Liver (tissue), 8 donors: ENCODE measurements at regions not wholly inside any gene's neighbourhood (a gene's known extent, or its start where the extent isn't known, plus 50 kb on each side); places are given as distances from the start of the nearest gene placed in this dataset.

Experiments
- DNase-seq: peaks from one replicate; pipeline ENCODE4 v3.0.0-alpha.2; 2017; ENCODE audit warnings: low spot score
- H3K27ac ChIP-seq, 2 donors: one replicate each; pipeline ENCODE4 v1.7.0; 2013; ENCODE audit warnings: inconsistent platforms in 2 of 2, low read length in 2 of 2, control low read depth in 1 of 2, low read depth in 1 of 2, mild to moderate bottlenecking in 1 of 2
- H3K27me3 ChIP-seq, 4 donors: one replicate each; pipeline versions ENCODE4 v1.6.1 to v1.7.0; 2013; ENCODE audit warnings: low read length in 3 of 4, inconsistent platforms in 1 of 4, mild to moderate bottlenecking in 1 of 4, moderate library complexity in 1 of 4; ENCODE audit not compliant: control insufficient read depth in 4 of 4, insufficient read depth in 4 of 4
- H3K36me3 ChIP-seq, 4 donors: one replicate each; pipeline versions ENCODE4 v1.6.1 to v1.7.0; 2013; ENCODE audit warnings: low read length in 3 of 4, mild to moderate bottlenecking in 3 of 4, low read depth in 1 of 4, moderate library complexity in 1 of 4; ENCODE audit not compliant: control insufficient read depth in 4 of 4, insufficient read depth in 3 of 4
- H3K4me1 ChIP-seq, 4 donors: one replicate each; pipeline versions ENCODE4 v1.6.1 to v1.7.0; 2013; ENCODE audit warnings: low read length in 3 of 4, mild to moderate bottlenecking in 3 of 4, moderate library complexity in 1 of 4; ENCODE audit not compliant: control insufficient read depth in 4 of 4, insufficient read depth in 4 of 4
- H3K4me3 ChIP-seq, 3 donors: one replicate each; pipeline versions ENCODE4 v1.6.1 to v1.7.0; 2013; ENCODE audit warnings: low read length in 3 of 3, control low read depth in 1 of 3, low read depth in 1 of 3, mild to moderate bottlenecking in 1 of 3
- H3K9ac ChIP-seq, 2 donors: one replicate each; pipeline ENCODE4 v1.7.0; 2013; ENCODE audit warnings: low read length in 2 of 2, mild to moderate bottlenecking in 2 of 2, moderate library complexity in 2 of 2, control low read depth in 1 of 2, low read depth in 1 of 2
- H3K9me3 ChIP-seq, 4 donors: one replicate each; pipeline versions ENCODE4 v1.6.1 to v1.7.0; 2013; ENCODE audit warnings: low read length in 3 of 4; ENCODE audit not compliant: control insufficient read depth in 4 of 4
- FOXA1 ChIP-seq: IDR thresholded peaks from 2 replicates; pipeline ENCODE4 v1.6.1; 2016; ENCODE audit warnings: antibody characterized with exemption
- FOXA2 ChIP-seq: IDR thresholded peaks from 2 replicates; pipeline ENCODE4 v1.6.1; 2016; ENCODE audit warnings: antibody characterized with exemption
- GABPA ChIP-seq, 2 donors: IDR thresholded peaks in 1 of 2; conservative IDR thresholded peaks in 1 of 2; 2 replicates each; pipeline ENCODE4 v1.6.1; 2016; ENCODE audit warnings: antibody characterized with exemption in 2 of 2, mild to moderate bottlenecking in 1 of 2, moderate library complexity in 1 of 2
- HNF4A ChIP-seq, 2 donors: conservative IDR thresholded peaks; 2 replicates each; pipeline ENCODE4 v1.6.1; 2016; ENCODE audit warnings: antibody characterized with exemption in 2 of 2, mild to moderate bottlenecking in 2 of 2
- HNF4G ChIP-seq: IDR thresholded peaks from 2 replicates; pipeline ENCODE4 v1.6.1; 2016; ENCODE audit warnings: antibody characterized with exemption
- JUND ChIP-seq, 2 donors: IDR thresholded peaks; 2 replicates each; pipeline ENCODE4 v1.6.1; 2016; ENCODE audit warnings: antibody characterized with exemption in 2 of 2
- NR2F2 ChIP-seq: IDR thresholded peaks from 2 replicates; pipeline ENCODE4 v1.6.1; 2016; ENCODE audit warnings: antibody characterized with exemption
- RXRA ChIP-seq, 2 donors: IDR thresholded peaks; 2 replicates each; pipeline ENCODE4 v1.6.1; 2017 to 2018; ENCODE audit warnings: antibody characterized with exemption in 2 of 2, mild to moderate bottlenecking in 1 of 2
- TAF1 ChIP-seq: conservative IDR thresholded peaks from 2 replicates; pipeline ENCODE4 v1.6.1; 2016; ENCODE audit warnings: antibody characterized with exemption, mild to moderate bottlenecking
- YY1 ChIP-seq: IDR thresholded peaks from 2 replicates; pipeline ENCODE4 v1.6.1; 2016; ENCODE audit warnings: antibody characterized with exemption, mild to moderate bottlenecking
- WGBS: extraction: QIAGEN DNeasy Blood & Tissue Kit; methylation state at CpG from one replicate; pipeline ENCODE4 v1.1.7; 2013; 5-methylcytosine and 5-hydroxymethylcytosine counted together
- TF ChIP-seq, protein P1 (sequence below): IDR thresholded peaks from 2 replicates; pipeline ENCODE4 v1.6.1; 2016; ENCODE audit warnings: antibody characterized with exemption
- TF ChIP-seq, protein P2 (sequence below): fragments of 150-350 bp; IDR thresholded peaks from 2 replicates; pipeline ENCODE4 v1.5.1; 2017; ENCODE audit warnings: improper control_type of control experiment, low read depth, low read length; ENCODE audit not compliant: missing input control
- TF ChIP-seq, protein P3 (sequence below): IDR thresholded peaks from 2 replicates; pipeline ENCODE4 v1.6.1; 2016; ENCODE audit warnings: antibody characterized with exemption, mild to moderate bottlenecking
- TF ChIP-seq, protein P4 (sequence below): IDR thresholded peaks from 2 replicates; pipeline ENCODE4 v1.6.1; 2016; ENCODE audit warnings: antibody characterized with exemption
- donor health status: healthy.
- donor health status: healthy.
- donor health status: healthy.
- donor health status: healthy.
- donor health status: healthy.

DNA sequence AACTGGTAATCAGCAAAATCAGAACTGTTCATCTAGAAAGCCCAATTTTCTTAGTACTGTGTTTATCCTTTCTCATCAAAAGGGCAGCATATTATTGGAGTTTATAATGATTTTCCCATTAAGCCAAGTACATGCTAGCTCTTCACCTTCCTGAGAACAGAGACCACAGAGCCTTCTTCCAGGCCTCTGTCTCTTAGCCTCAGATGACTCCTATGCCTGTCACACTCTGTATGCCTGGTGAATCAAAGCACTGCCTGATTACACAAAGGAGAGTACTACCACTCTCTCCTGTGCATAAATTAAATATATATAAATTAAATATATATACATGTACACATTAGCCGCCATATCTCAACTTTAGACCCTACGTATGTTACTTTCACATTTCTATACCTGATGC is 636.1 kb downstream of the NTRK3 start:
- no peak overlapping the region for H3K4me3 ChIP-seq
- no peaks in the 10 kb centered on the region for H3K4me1 ChIP-seq
- TF ChIP-seq, protein P1, sequence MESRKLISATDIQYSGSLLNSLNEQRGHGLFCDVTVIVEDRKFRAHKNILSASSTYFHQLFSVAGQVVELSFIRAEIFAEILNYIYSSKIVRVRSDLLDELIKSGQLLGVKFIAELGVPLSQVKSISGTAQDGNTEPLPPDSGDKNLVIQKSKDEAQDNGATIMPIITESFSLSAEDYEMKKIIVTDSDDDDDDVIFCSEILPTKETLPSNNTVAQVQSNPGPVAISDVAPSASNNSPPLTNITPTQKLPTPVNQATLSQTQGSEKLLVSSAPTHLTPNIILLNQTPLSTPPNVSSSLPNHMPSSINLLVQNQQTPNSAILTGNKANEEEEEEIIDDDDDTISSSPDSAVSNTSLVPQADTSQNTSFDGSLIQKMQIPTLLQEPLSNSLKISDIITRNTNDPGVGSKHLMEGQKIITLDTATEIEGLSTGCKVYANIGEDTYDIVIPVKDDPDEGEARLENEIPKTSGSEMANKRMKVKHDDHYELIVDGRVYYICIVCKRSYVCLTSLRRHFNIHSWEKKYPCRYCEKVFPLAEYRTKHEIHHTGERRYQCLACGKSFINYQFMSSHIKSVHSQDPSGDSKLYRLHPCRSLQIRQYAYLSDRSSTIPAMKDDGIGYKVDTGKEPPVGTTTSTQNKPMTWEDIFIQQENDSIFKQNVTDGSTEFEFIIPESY: no peak
- no peak for TF ChIP-seq HNF4A (conservative IDR thresholded peaks at IDR 0.05)
- no peak for TF ChIP-seq HNF4G
- TF ChIP-seq FOXA1: no peak
- TF ChIP-seq GABPA (IDR thresholded peaks at IDR 0.05 in 1 of 2, conservative IDR thresholded peaks at IDR 0.05 in 1 of 2): no peak
- TF ChIP-seq, protein P2, sequence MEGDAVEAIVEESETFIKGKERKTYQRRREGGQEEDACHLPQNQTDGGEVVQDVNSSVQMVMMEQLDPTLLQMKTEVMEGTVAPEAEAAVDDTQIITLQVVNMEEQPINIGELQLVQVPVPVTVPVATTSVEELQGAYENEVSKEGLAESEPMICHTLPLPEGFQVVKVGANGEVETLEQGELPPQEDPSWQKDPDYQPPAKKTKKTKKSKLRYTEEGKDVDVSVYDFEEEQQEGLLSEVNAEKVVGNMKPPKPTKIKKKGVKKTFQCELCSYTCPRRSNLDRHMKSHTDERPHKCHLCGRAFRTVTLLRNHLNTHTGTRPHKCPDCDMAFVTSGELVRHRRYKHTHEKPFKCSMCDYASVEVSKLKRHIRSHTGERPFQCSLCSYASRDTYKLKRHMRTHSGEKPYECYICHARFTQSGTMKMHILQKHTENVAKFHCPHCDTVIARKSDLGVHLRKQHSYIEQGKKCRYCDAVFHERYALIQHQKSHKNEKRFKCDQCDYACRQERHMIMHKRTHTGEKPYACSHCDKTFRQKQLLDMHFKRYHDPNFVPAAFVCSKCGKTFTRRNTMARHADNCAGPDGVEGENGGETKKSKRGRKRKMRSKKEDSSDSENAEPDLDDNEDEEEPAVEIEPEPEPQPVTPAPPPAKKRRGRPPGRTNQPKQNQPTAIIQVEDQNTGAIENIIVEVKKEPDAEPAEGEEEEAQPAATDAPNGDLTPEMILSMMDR: no peak
- no peak for TF ChIP-seq RXRA (IDR thresholded peaks at IDR 0.05)
- no peaks in the 10 kb centered on the region for H3K9me3 ChIP-seq
- H3K27me3 ChIP-seq: no peaks in the 10 kb centered on the region
- WGBS: 96% methylated on average over 2 of the region's 2 CpGs
- H3K27ac ChIP-seq: no peak overlapping the region
- DNase-seq: no peak
- no peak overlapping the region for H3K9ac ChIP-seq
- H3K36me3 ChIP-seq: no peaks in the 10 kb centered on the region

DNA sequence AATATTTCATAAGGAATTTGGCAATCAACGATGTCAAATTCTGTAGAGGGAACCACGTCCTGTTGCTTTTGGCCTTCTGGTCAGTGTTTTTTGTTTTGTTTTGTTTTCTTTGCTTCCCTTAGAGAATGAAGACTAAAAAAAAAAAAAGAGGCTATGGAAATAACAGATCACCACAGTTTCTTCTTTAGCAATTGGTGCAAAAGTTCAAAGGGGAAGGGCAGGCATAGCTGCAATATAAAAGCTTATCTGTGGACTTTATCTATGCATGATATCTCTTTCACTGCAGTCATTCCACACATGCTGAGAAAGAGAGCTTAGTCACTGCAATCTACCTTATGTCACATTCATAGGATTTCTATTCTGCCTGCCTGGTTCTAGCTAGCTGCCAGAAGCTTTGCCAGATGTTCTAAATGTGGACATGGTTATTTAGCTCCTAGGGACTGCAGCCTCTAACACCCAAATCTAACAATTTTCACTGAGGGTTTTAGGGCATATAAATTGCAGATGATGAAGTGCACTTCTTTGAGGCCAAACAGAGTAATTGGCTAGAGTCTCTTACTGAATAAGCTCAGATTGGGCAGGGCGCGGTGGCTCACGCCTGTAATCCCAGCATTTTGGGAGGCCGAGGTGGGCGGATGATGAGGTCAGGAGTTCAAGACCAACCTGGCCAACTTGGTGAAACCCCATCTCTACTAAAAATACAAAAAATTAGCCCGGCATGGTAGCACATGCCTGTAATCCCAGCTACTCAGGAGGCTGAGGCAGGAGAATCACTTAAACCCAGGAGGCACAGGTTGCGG is 637.2 kb downstream of the NTRK3 start:
- Histone ChIP-seq H3K36me3 (no peaks in the 10 kb centered on the region), H3K9me3 (no peaks in the 10 kb centered on the region), H3K27me3 (no peaks in the 10 kb centered on the region), H3K9ac (no peak overlapping the region), H3K27ac (no peak overlapping the region), H3K4me3 (no peak overlapping the region), H3K4me1 (no peaks in the 10 kb centered on the region)
- no peak for TF ChIP-seq FOXA1
- peak; percentile 69 to 79 for TF ChIP-seq JUND (IDR thresholded peaks at IDR 0.05)
- peak; percentile 71 for TF ChIP-seq NR2F2
- no peak for TF ChIP-seq FOXA2
- TF ChIP-seq, protein P1: no peak
- DNase-seq: no peak
- WGBS: 79% methylated on average over 9 of the region's 9 CpGs

DNA sequence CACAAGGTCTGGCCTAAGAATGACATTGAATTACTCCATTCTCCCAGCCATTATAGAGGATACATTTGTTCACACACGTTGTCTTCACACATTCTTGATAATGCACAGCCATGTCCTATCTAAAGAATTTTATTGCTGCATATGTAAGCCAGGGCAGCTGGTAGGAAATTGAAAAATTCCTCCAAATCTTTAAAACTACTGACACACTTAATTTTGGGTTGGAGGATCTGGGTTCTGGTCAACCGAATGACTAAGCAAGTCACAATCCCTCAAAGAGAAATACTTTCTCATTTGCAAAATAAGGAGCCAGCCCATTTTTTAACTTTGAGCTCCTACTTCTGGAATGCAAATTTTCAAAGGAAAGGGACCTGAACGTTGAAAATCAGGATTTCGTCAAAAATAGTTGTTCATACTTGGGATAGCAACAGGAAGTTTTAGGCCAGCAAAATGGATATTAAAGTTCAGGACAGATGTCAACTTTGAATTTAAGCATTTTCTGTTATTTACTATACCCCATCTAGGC is 638.3 kb downstream of the NTRK3 start:
- Histone ChIP-seq H3K36me3 (no peaks in the 10 kb centered on the region), H3K27me3 (no peaks in the 10 kb centered on the region), H3K4me1 (no peaks in the 10 kb centered on the region), H3K9ac (no peak overlapping the region), H3K9me3 (no peaks in the 10 kb centered on the region), H3K4me3 (no peak overlapping the region), H3K27ac (no peak overlapping the region)
- WGBS: 73% methylated on average over 4 of the region's 4 CpGs
- no peak for DNase-seq
- no peak for TF ChIP-seq FOXA1
- TF ChIP-seq HNF4A (conservative IDR thresholded peaks at IDR 0.05): no peak
- no peak for TF ChIP-seq FOXA2
- TF ChIP-seq, protein P3, sequence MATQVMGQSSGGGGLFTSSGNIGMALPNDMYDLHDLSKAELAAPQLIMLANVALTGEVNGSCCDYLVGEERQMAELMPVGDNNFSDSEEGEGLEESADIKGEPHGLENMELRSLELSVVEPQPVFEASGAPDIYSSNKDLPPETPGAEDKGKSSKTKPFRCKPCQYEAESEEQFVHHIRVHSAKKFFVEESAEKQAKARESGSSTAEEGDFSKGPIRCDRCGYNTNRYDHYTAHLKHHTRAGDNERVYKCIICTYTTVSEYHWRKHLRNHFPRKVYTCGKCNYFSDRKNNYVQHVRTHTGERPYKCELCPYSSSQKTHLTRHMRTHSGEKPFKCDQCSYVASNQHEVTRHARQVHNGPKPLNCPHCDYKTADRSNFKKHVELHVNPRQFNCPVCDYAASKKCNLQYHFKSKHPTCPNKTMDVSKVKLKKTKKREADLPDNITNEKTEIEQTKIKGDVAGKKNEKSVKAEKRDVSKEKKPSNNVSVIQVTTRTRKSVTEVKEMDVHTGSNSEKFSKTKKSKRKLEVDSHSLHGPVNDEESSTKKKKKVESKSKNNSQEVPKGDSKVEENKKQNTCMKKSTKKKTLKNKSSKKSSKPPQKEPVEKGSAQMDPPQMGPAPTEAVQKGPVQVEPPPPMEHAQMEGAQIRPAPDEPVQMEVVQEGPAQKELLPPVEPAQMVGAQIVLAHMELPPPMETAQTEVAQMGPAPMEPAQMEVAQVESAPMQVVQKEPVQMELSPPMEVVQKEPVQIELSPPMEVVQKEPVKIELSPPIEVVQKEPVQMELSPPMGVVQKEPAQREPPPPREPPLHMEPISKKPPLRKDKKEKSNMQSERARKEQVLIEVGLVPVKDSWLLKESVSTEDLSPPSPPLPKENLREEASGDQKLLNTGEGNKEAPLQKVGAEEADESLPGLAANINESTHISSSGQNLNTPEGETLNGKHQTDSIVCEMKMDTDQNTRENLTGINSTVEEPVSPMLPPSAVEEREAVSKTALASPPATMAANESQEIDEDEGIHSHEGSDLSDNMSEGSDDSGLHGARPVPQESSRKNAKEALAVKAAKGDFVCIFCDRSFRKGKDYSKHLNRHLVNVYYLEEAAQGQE: no peak
- TF ChIP-seq YY1: no peak
- TF ChIP-seq, protein P2: no peak
- TF ChIP-seq, protein P4, sequence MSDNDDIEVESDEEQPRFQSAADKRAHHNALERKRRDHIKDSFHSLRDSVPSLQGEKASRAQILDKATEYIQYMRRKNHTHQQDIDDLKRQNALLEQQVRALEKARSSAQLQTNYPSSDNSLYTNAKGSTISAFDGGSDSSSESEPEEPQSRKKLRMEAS: no peak
- TF ChIP-seq TAF1: no peak
